ENCODE measurements at regions not wholly inside any gene's neighbourhood (a gene's known extent, or its start where the extent isn't known, plus 50 kb on each side); places are given as distances from the start of the nearest gene placed in this dataset.

DNA sequence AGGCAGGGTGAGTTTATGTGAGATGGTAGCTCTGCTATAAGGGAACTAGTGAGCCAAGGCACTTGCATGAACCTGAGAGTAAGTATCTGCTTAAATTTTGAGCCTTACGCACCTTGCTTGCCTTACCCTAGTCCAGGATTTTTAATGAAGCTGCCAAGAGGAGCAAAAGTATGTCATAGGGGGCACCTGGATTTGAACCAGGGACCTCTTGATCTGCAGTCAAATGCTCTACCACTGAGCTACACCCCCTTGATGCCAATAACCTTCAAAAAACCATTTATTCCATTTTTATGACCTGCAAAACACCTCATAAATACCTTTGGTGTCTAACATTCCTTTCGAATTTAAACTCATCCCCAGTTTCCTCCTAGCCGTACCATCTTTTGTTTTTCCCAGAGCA, 88.3 kb upstream of the ACP3 start:
- H3K9me1 ChIP-seq (ENCODE audit: control insufficient read depth, extremely low read depth, insufficient read depth, low read length), result no peaks in the 10 kb centered on the region
- no peaks in the 10 kb centered on the region for H3K9me3 ChIP-seq (ENCODE audit: control insufficient read depth, low read depth, low read length)
- H3K79me2 ChIP-seq (ENCODE audit: control insufficient read depth, insufficient read depth, low read length), result no peaks in the 10 kb centered on the region
- H2AFZ ChIP-seq (ENCODE audit: control insufficient read depth, low read length), result no peak overlapping the region
- FAIRE-seq (no peak), DNase-seq (ENCODE audit: low read depth, low spot score) (no peak)
- no peak overlapping the region for H3K9ac ChIP-seq (ENCODE audit: control insufficient read depth, extremely low read depth, insufficient read depth, low read length)
- H4K20me1 ChIP-seq (ENCODE audit: control insufficient read depth, extremely low read depth, insufficient read depth, low read length), result no peaks in the 10 kb centered on the region
- no peak overlapping the region for H3K4me3 ChIP-seq (ENCODE audit: control insufficient read depth in 2 of 3, extremely low read depth in 1 of 3, insufficient read depth in 2 of 3, low read depth in 1 of 3, low read length in 3 of 3)
- no peak overlapping the region for H3K4me2 ChIP-seq (ENCODE audit: control insufficient read depth, extremely low read depth, insufficient read depth, low read depth, low read length)
- TF ChIP-seq, protein P1, sequence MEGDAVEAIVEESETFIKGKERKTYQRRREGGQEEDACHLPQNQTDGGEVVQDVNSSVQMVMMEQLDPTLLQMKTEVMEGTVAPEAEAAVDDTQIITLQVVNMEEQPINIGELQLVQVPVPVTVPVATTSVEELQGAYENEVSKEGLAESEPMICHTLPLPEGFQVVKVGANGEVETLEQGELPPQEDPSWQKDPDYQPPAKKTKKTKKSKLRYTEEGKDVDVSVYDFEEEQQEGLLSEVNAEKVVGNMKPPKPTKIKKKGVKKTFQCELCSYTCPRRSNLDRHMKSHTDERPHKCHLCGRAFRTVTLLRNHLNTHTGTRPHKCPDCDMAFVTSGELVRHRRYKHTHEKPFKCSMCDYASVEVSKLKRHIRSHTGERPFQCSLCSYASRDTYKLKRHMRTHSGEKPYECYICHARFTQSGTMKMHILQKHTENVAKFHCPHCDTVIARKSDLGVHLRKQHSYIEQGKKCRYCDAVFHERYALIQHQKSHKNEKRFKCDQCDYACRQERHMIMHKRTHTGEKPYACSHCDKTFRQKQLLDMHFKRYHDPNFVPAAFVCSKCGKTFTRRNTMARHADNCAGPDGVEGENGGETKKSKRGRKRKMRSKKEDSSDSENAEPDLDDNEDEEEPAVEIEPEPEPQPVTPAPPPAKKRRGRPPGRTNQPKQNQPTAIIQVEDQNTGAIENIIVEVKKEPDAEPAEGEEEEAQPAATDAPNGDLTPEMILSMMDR (optimal IDR thresholded peaks at IDR 0.05 in 1 of 3, IDR thresholded peaks at IDR 0.05 in 1 of 3, conservative IDR thresholded peaks at IDR 0.05 in 1 of 3; ENCODE audit: extremely low read depth in 1 of 3, insufficient read depth in 2 of 3, low read length in 3 of 3), result no peak
- no peak for TF ChIP-seq EZH2 (IDR thresholded peaks at IDR 0.05; ENCODE audit: low read length)
- H3K27me3 ChIP-seq (ENCODE audit: control insufficient read depth, extremely low read depth, insufficient read depth, low read length), result no peaks in the 10 kb centered on the region
- H3K27ac ChIP-seq (ENCODE audit: control insufficient read depth, insufficient read depth, low read length), result no peak overlapping the region
- dilution Hi-C loops (cut with MboI; ENCODE audit: extremely low pct_ligation_motif_present, low sequenced_read_pairs), result no loop called here
- H3K4me1 ChIP-seq (ENCODE audit: control insufficient read depth, extremely low read depth, insufficient read depth, low read length), result no peaks in the 10 kb centered on the region
- H3K36me3 ChIP-seq (ENCODE audit: control insufficient read depth in 2 of 2, extremely low read depth in 1 of 2, insufficient read depth in 2 of 2, low read length in 2 of 2), result no peaks in the 10 kb centered on the region

DNA sequence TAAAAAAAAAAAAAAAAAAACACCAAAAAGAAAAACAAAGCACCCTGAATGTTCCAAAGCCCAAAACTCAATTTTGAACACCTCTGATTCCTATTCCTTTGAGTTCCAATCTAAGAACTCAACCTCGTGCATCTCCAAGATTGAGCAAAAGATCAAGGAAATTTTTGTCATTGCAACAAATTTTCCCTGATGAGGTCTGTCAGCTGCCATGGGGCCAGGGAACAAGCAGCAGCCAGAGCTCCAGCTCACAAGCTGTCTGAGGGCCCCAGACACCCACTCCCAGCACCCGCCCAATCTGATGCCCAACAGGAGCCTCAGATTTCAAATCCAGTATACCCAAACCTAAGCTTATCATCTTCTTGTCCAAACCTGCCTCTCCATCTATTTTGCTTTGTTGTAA, 87.6 kb upstream of the ACP3 start:
- no peak overlapping the region for H3K4me2 ChIP-seq (ENCODE audit: control insufficient read depth, extremely low read depth, insufficient read depth, low read depth, low read length)
- H3K27ac ChIP-seq (ENCODE audit: control insufficient read depth, insufficient read depth, low read length), result no peak overlapping the region
- dilution Hi-C loops (cut with MboI; ENCODE audit: extremely low pct_ligation_motif_present, low sequenced_read_pairs), result no loop called here

More for the DNA sequence above, 87.6 kb upstream of the ACP3 start:
- Histone ChIP-seq H3K9ac (ENCODE audit: control insufficient read depth, extremely low read depth, insufficient read depth, low read length) (no peak overlapping the region), H3K9me1 (ENCODE audit: control insufficient read depth, extremely low read depth, insufficient read depth, low read length) (no peaks in the 10 kb centered on the region), H4K20me1 (ENCODE audit: control insufficient read depth, extremely low read depth, insufficient read depth, low read length) (no peaks in the 10 kb centered on the region), H3K27me3 (ENCODE audit: control insufficient read depth, extremely low read depth, insufficient read depth, low read length) (no peaks in the 10 kb centered on the region), H3K4me3 (ENCODE audit: control insufficient read depth in 2 of 3, extremely low read depth in 1 of 3, insufficient read depth in 2 of 3, low read depth in 1 of 3, low read length in 3 of 3) (no peak overlapping the region), H2AFZ (ENCODE audit: control insufficient read depth, low read length) (no peak overlapping the region), H3K9me3 (ENCODE audit: control insufficient read depth, low read depth, low read length) (no peaks in the 10 kb centered on the region), H3K4me1 (ENCODE audit: control insufficient read depth, extremely low read depth, insufficient read depth, low read length) (no peaks in the 10 kb centered on the region), H3K79me2 (ENCODE audit: control insufficient read depth, insufficient read depth, low read length) (no peaks in the 10 kb centered on the region), H3K36me3 (ENCODE audit: control insufficient read depth in 2 of 2, extremely low read depth in 1 of 2, insufficient read depth in 2 of 2, low read length in 2 of 2) (no peaks in the 10 kb centered on the region)
- TF ChIP-seq, protein P1 (optimal IDR thresholded peaks at IDR 0.05 in 1 of 3, IDR thresholded peaks at IDR 0.05 in 1 of 3, conservative IDR thresholded peaks at IDR 0.05 in 1 of 3; ENCODE audit: extremely low read depth in 1 of 3, insufficient read depth in 2 of 3, low read length in 3 of 3), result no peak
- TF ChIP-seq EZH2 (IDR thresholded peaks at IDR 0.05; ENCODE audit: low read length), result no peak
- FAIRE-seq, result no peak
- DNase-seq (ENCODE audit: low read depth, low spot score), result no peak

All from keratinocyte (primary cell).